ENCODE measurements at regions not wholly inside any gene's neighbourhood (a gene's known extent, or its start where the extent isn't known, plus 50 kb on each side); places are given as distances from the start of the nearest gene placed in this dataset.

GRCh38 chr2:17179145-17179808, 339.0 kb downstream of the RAD51AP2 start:
- H4K20me1 ChIP-seq (replicated peaks; ENCODE audit: insufficient read depth): no peaks in the 10 kb centered on the region
- H3K79me2 ChIP-seq (replicated peaks; ENCODE audit: insufficient read depth): no peaks in the 10 kb centered on the region
- no peak overlapping the region for H3K4me2 ChIP-seq
- no peak overlapping the region for H2AFZ ChIP-seq
- H3K36me3 ChIP-seq (ENCODE audit: insufficient read depth): no peaks in the 10 kb centered on the region
- no peaks in the 10 kb centered on the region for H3F3A ChIP-seq (replicated peaks; ENCODE audit: low read depth)
- H3K9me2 ChIP-seq (ENCODE audit: insufficient read depth): no peaks in the 10 kb centered on the region
- no peaks in the 10 kb centered on the region for H3K4me1 ChIP-seq (ENCODE audit: insufficient read depth)
- Mint-ChIP-seq H3K4me1 (no peaks in the 10 kb centered on the region), H3K27me3 (ENCODE audit: insufficient read depth, low read depth, poor library complexity) (no peaks in the 10 kb centered on the region), H3K9me3 (no peaks in the 10 kb centered on the region), H3K4me3 (no peak overlapping the region), H3K27ac (no peak overlapping the region), H3K36me3 (ENCODE audit: low read depth) (no peaks in the 10 kb centered on the region)
- no peak for TF ChIP-seq ETS1 (IDR thresholded peaks at IDR 0.05)
- no peak for TF ChIP-seq ZNF462 (CRISPR knock-in tag; IDR thresholded peaks at IDR 0.05)
- no peak for TF ChIP-seq REST (IDR thresholded peaks at IDR 0.05; ENCODE audit: unreplicated experiment)
- TF ChIP-seq EZH2 (IDR thresholded peaks at IDR 0.05; ENCODE audit: low read depth, unreplicated experiment): no peak
- no peak for TF ChIP-seq ZNF114 (CRISPR knock-in tag; IDR thresholded peaks at IDR 0.05)
- no peak for TF ChIP-seq POLR2AphosphoS5 (IDR thresholded peaks at IDR 0.05; ENCODE audit: low read depth)
- H3K27me3 ChIP-seq (ENCODE audit: insufficient read depth): no peaks in the 10 kb centered on the region
- DNase-seq (ENCODE audit: low spot score) (no peak), ATAC-seq (no peak)
- H3K4me3 ChIP-seq: no peak overlapping the region
- no peak overlapping the region for H3K27ac ChIP-seq (ENCODE audit: low read depth)

Data from GM23338 (cell line).